Glomerular visceral epithelial cell (primary cell): ENCODE measurements at regions not wholly inside any gene's neighbourhood (a gene's known extent, or its start where the extent isn't known, plus 50 kb on each side); places are given as distances from the start of the nearest gene placed in this dataset.
"Not testable (repeated sequence)": the region's sequence is repeated elsewhere in the genome, so short reads cannot be mapped to it uniquely, and the experiment has no call there.

Source experiments
- DNase-seq: peaks from one replicate; pipeline ENCODE4 v3.0.0-alpha.2; 2016; ENCODE audit errors: extremely low spot score

GRCh38 chr7:45267262-45267661 is 109.7 kb downstream of the RAMP3 start:
- no peak for DNase-seq

GRCh38 chr7:45268013-45268412 is 110.4 kb downstream of the RAMP3 start:
- no peak for DNase-seq

- DNase-seq: no peak
These were observed 111.6 kb downstream of the RAMP3 start for GRCh38 chr7:45269192-45269591.

GRCh38 chr7:45278763-45279398 is 121.3 kb downstream of the RAMP3 start:
- no peak for DNase-seq

GRCh38 chr7:45289611-45290010 is 132.0 kb downstream of the RAMP3 start:
- not testable (repeated sequence) for DNase-seq

- DNase-seq: no peak
These were observed 133.3 kb downstream of the RAMP3 start for GRCh38 chr7:45290880-45291279.

GRCh38 chr7:45292481-45292880 is 134.9 kb downstream of the RAMP3 start:
- no peak for DNase-seq

- no peak for DNase-seq
These were observed 135.8 kb downstream of the RAMP3 start for GRCh38 chr7:45293295-45293942.

- no peak for DNase-seq
These were observed 137.0 kb downstream of the RAMP3 start for GRCh38 chr7:45294559-45294958.

- DNase-seq: no peak
These were observed 137.6 kb downstream of the RAMP3 start for GRCh38 chr7:45295222-45295621.

GRCh38 chr7:45296748-45297147 is 139.2 kb downstream of the RAMP3 start:
- no peak for DNase-seq

GRCh38 chr7:45306752-45307305 is 149.2 kb downstream of the RAMP3 start:
- no peak for DNase-seq

GRCh38 chr7:45311597-45311996 is 154.0 kb downstream of the RAMP3 start:
- DNase-seq: no peak

- DNase-seq: not testable (repeated sequence)
These were observed 157.9 kb downstream of the RAMP3 start for GRCh38 chr7:45315512-45315911.

- no peak for DNase-seq
These were observed 167.2 kb downstream of the RAMP3 start for GRCh38 chr7:45324683-45325237.

GRCh38 chr7:45325378-45325777 is 167.8 kb downstream of the RAMP3 start:
- no peak for DNase-seq

- no peak for DNase-seq
These were observed 170.9 kb downstream of the RAMP3 start for GRCh38 chr7:45328403-45328981.

GRCh38 chr7:45331563-45331962 is 174.0 kb downstream of the RAMP3 start:
- DNase-seq: no peak

- not testable (repeated sequence) for DNase-seq
These were observed 177.4 kb downstream of the RAMP3 start for GRCh38 chr7:45335024-45335423.

- DNase-seq: no peak
These were observed 184.6 kb downstream of the RAMP3 start for GRCh38 chr7:45342236-45342635.

GRCh38 chr7:45343746-45344145 is 186.2 kb downstream of the RAMP3 start:
- DNase-seq: no peak

- DNase-seq: no peak
These were observed 190.2 kb downstream of the RAMP3 start for GRCh38 chr7:45347804-45348203.

- no peak for DNase-seq
These were observed 191.5 kb downstream of the RAMP3 start for GRCh38 chr7:45349090-45349489.
